Left lung (tissue), 4 donors: ENCODE measurements at regions not wholly inside any gene's neighbourhood (a gene's known extent, or its start where the extent isn't known, plus 50 kb on each side); places are given as distances from the start of the nearest gene placed in this dataset.

ENCODE experiments used
- ATAC-seq: fragments of 200-7000 bp; cut with Tn5 transposase; one replicate; pipeline ENCODE4 v1.9.1; 2020; ENCODE audit warnings: moderate library complexity
- DNase-seq, 4 donors: peaks; one replicate each; pipeline ENCODE4 v3.0.0-alpha.2; 2013 to 2020
- H3K27ac ChIP-seq, 2 donors: fragments of 200-600 bp; sonication (generic) in 1 of 2; one replicate each; pipeline versions ENCODE4 v1.5.0 to v1.8.0; 2020 to 2021
- H3K27me3 ChIP-seq, 2 donors: fragments of 200-600 bp; sonication (generic) in 1 of 2; one replicate each; pipeline versions ENCODE4 v1.5.0 to v1.8.0; 2020 to 2021
- H3K36me3 ChIP-seq, 2 donors: fragments of 200-600 bp; sonication (generic) in 1 of 2; one replicate each; pipeline versions ENCODE4 v1.5.0 to v1.8.0; 2020 to 2021
- H3K4me1 ChIP-seq, 2 donors: fragments of 200-600 bp; one replicate each; pipeline ENCODE4 v1.8.0; 2021
- H3K4me3 ChIP-seq, 2 donors: fragments of 200-600 bp; sonication (generic) in 1 of 2; one replicate each; pipeline versions ENCODE4 v1.5.0 to v1.8.0; 2020 to 2021; ENCODE audit warnings: mild to moderate bottlenecking in 1 of 2
- H3K9me3 ChIP-seq, 2 donors: fragments of 200-600 bp; sonication (generic) in 1 of 2; one replicate each; pipeline versions ENCODE4 v1.5.0 to v1.8.0; 2020 to 2021
- intact Hi-C, 2 donors: fragments of 100-400 bp; cut with DNase I; formaldehyde crosslinking; loops; one replicate each; pipeline versions ENCODE4 v1.11.2 to v1.14.2; 2022
- TF ChIP-seq, protein P1 (sequence below), 2 donors: fragments of 200-600 bp; sonication (generic) in 1 of 2; IDR thresholded peaks; one replicate each; pipeline versions ENCODE4 v1.5.0 to v1.8.0; 2021; ENCODE audit warnings: antibody characterized with exemption in 2 of 2
- donor health status: DM: no; HTN: yes; CAD: no.
- donor health status: DM: no; HTN: no; CAD: no.

GRCh38 chr16:73159296-73159695 lies 111.4 kb upstream of the ZFHX3 start:
- Histone ChIP-seq H3K9me3 (no peaks in the 10 kb centered on the region), H3K36me3 (no peaks in the 10 kb centered on the region), H3K27ac (no peak overlapping the region), H3K4me3 (no peak overlapping the region), H3K27me3 (no peaks in the 10 kb centered on the region), H3K4me1 (peaks cover 0 to 4% of the 10 kb centered on the region in 2 donors)
- ATAC-seq (no peak), DNase-seq (no peak)
- intact Hi-C loops, result no loop called here
- TF ChIP-seq, protein P1, sequence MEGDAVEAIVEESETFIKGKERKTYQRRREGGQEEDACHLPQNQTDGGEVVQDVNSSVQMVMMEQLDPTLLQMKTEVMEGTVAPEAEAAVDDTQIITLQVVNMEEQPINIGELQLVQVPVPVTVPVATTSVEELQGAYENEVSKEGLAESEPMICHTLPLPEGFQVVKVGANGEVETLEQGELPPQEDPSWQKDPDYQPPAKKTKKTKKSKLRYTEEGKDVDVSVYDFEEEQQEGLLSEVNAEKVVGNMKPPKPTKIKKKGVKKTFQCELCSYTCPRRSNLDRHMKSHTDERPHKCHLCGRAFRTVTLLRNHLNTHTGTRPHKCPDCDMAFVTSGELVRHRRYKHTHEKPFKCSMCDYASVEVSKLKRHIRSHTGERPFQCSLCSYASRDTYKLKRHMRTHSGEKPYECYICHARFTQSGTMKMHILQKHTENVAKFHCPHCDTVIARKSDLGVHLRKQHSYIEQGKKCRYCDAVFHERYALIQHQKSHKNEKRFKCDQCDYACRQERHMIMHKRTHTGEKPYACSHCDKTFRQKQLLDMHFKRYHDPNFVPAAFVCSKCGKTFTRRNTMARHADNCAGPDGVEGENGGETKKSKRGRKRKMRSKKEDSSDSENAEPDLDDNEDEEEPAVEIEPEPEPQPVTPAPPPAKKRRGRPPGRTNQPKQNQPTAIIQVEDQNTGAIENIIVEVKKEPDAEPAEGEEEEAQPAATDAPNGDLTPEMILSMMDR (IDR thresholded peaks at IDR 0.05), result no peak

DNA sequence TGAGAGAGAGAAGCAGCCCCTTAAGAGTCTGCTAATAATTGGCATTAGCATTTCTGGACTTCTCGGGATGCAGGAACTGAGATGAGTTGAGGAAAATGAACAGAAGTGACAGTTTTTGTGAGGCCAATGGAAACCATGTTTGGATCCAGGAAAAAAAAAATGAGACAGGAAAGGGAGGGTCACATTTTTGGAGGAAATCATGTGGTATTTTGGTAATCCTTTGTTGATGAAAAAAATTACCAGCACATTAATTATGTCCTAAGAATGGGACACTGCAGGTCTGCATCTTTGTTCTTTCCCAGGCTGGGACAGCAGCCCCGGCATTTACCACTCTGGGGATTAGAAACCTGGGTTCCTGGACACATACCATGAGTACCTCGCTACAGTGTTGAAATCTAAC lies 109.9 kb upstream of the ZFHX3 start:
- ATAC-seq, result no peak
- Histone ChIP-seq H3K27ac (no peak overlapping the region), H3K27me3 (no peaks in the 10 kb centered on the region), H3K9me3 (no peaks in the 10 kb centered on the region), H3K36me3 (no peaks in the 10 kb centered on the region), H3K4me1 (peaks cover 2 to 12% of the 10 kb centered on the region in 2 donors), H3K4me3 (no peak overlapping the region)
- TF ChIP-seq, protein P1 (IDR thresholded peaks at IDR 0.05), result no peak
- DNase-seq, result no peak
- intact Hi-C loops, result no loop called here

- no peaks in the 10 kb centered on the region for H3K27me3 ChIP-seq
These were observed 106.3 kb upstream of the ZFHX3 start for GRCh38 chr16:73154063-73154870.

DNA sequence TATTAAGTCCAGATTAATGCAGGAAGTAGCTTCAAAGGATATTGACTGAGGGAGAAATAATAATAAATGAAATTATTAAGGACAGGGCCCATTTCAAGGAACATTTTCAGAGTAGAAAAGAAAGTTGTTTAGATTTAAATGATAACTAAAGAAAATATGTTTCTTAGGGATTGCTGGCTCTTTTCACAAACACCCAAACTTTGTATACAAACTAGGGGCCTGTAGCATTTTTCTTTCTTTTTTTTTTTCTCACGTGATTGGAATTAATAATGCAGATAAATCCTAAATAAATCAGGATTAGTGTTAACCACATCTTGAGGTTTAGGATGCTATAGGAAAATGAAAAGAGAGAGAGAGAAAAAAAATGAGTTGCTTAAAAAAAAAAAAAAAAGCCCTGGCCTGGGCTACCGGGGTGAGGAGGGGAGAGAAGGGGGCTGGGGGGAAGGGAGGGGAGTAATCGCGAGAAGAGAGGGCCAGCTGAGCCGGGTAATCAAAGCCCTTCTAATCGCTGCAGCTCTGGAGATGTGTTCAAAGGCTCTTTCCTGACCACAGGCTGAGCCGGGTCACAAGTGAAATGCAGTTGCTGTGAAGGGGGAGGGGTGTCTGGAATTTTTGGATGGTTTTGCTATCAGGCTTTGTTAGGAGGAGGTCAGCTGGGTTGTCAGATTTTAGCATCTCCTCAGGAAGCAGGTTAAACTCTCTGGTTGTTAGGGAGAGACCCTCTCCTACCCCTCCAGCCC lies 104.6 kb upstream of the ZFHX3 start:
- intact Hi-C loops, result no loop called here
- ATAC-seq (no peak), DNase-seq (peak in 1 of 4 donors; percentile 67)
- H3K9me3 ChIP-seq, result no peaks in the 10 kb centered on the region
- no peak overlapping the region for H3K4me3 ChIP-seq
- no peaks in the 10 kb centered on the region for H3K27me3 ChIP-seq
- peak overlapping the region in 1 of 2 donors; percentile 81 for H3K27ac ChIP-seq
- no peaks in the 10 kb centered on the region for H3K36me3 ChIP-seq
- TF ChIP-seq, protein P1 (IDR thresholded peaks at IDR 0.05), result no peak
- H3K4me1 ChIP-seq, result peaks cover 4 to 27% of the 10 kb centered on the region in 2 donors

More at GRCh38 chr16:73154063-73154870, 106.3 kb upstream of the ZFHX3 start:
- TF ChIP-seq, protein P1 (IDR thresholded peaks at IDR 0.05), result no peak
- Histone ChIP-seq H3K4me1 (peaks cover 4 to 30% of the 10 kb centered on the region in 2 donors), H3K27ac (peak overlapping the region in 1 of 2 donors; percentile 81), H3K9me3 (no peaks in the 10 kb centered on the region), H3K36me3 (no peaks in the 10 kb centered on the region), H3K4me3 (no peak overlapping the region)
- ATAC-seq, result peak; percentile 80
- DNase-seq, result peak in 1 of 4 donors; percentile 70
- intact Hi-C loops, result no loop called here

DNA sequence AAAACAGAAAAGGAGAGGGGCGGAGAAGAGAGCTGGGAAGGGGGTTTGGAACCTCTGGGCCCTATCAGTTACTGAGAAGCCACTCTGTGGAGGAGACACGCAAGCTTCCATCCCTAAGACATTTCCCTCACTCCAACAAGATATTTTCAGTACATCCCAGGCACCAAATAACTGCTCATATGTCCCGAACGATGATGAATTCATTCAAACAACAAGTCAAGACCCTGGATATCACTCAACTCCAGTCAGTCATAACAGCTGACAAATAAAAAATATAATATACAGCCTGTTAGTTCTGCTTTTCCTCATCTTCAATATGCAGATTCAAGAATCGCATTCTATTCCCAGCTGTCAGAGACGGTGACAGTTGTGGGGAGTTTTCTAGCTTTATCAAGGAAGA lies 104.0 kb upstream of the ZFHX3 start:
- no peaks in the 10 kb centered on the region for H3K27me3 ChIP-seq
- H3K27ac ChIP-seq, result no peak overlapping the region
- intact Hi-C loops, result no loop called here
- H3K9me3 ChIP-seq, result no peaks in the 10 kb centered on the region
- peaks cover 4 to 27% of the 10 kb centered on the region in 2 donors for H3K4me1 ChIP-seq
- H3K4me3 ChIP-seq, result no peak overlapping the region
- no peak for DNase-seq
- TF ChIP-seq, protein P1 (IDR thresholded peaks at IDR 0.05), result no peak
- no peaks in the 10 kb centered on the region for H3K36me3 ChIP-seq
- ATAC-seq, result no peak
